Ectodermal cell (in vitro differentiated cells): ENCODE measurements at regions not wholly inside any gene's neighbourhood (a gene's known extent, or its start where the extent isn't known, plus 50 kb on each side); places are given as distances from the start of the nearest gene placed in this dataset.

Source experiments
- H3K27ac ChIP-seq: 2 replicates; pipeline ENCODE4 v1.7.0; 2013; ENCODE audit warnings: mild to moderate bottlenecking, low read depth, low read length; ENCODE audit not compliant: insufficient read depth, poor library complexity, severe bottlenecking
- H3K27me3 ChIP-seq: 2 replicates; pipeline ENCODE4 v1.7.0; 2013; ENCODE audit warnings: mild to moderate bottlenecking, low read length; ENCODE audit not compliant: insufficient read depth, control insufficient read depth, poor library complexity, severe bottlenecking
- H3K36me3 ChIP-seq: one replicate; pipeline ENCODE4 v1.7.0; 2013; ENCODE audit warnings: low read length; ENCODE audit not compliant: control insufficient read depth, insufficient read depth
- H3K4me1 ChIP-seq: one replicate; pipeline ENCODE4 v1.7.0; 2013; ENCODE audit warnings: low read length; ENCODE audit not compliant: control insufficient read depth, insufficient read depth
- H3K4me3 ChIP-seq: 2 replicates; pipeline ENCODE4 v1.7.0; 2013; ENCODE audit warnings: low read depth, low read length, control low read depth; ENCODE audit not compliant: insufficient read depth
- H3K9me3 ChIP-seq: 2 replicates; pipeline ENCODE4 v1.7.0; 2013; ENCODE audit warnings: mild to moderate bottlenecking, low read length, moderate library complexity; ENCODE audit not compliant: control insufficient read depth
- WGBS, 2 experiments: methylation state at CpG; one replicate each; pipeline ENCODE4 v1.1.7; 2013; ENCODE audit warnings: missing lambda C conversion rate in 2 of 2; 5-methylcytosine and 5-hydroxymethylcytosine counted together

DNA sequence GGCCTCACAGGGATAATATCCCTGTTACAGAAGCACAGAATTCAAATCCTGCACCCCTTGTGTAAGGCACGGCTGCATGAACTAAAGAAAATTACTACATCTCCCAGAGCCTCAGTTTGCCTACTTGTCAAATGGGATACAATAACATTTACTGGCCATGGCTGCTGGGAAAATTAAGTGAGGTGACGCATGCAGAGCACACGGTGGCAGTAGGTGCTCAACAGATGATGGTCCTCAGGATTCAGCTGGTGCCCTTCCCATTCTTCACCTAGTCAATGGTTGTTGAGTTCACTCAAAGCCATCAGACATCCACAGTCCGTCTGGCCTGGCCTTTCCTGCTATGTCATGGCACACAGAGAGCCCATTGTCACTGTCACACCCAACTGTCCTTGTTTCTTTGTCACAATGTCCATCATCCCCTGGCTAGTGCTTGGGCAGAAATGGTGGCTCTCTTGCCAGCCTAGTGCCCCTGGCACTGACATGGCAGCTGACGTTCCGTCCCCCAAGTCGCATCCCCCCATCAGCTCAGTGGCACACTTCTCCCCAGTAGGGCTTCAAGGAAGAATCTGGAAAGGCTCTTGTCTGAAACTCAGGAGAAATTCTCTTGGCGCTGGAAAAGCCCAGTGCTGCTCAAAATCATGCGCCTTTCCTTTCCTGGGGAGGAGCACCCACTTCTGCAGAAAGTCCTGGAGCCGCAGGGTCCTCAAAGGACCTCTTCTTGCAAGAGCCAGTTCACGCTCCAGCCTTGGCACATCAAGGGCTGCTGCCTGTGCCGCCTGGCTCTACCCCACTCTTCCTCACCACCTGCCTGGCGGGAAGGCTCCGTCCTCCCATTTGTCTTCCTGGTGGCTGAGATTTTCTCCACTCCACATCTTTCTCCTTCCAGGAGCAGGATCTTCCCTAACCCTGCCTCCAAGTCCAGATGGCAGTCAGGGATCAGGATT lies 55.9 kb upstream of the SLC66A3 start:
- H3K36me3 ChIP-seq = no peaks in the 10 kb centered on the region
- H3K27ac ChIP-seq = no peak overlapping the region
- H3K9me3 ChIP-seq = no peaks in the 10 kb centered on the region
- 93 to 95% methylated on average over 14 of the region's 14 CpGs for WGBS, 2 experiments
- no peaks in the 10 kb centered on the region for H3K4me1 ChIP-seq
- H3K27me3 ChIP-seq = no peaks in the 10 kb centered on the region
- no peak overlapping the region for H3K4me3 ChIP-seq

DNA sequence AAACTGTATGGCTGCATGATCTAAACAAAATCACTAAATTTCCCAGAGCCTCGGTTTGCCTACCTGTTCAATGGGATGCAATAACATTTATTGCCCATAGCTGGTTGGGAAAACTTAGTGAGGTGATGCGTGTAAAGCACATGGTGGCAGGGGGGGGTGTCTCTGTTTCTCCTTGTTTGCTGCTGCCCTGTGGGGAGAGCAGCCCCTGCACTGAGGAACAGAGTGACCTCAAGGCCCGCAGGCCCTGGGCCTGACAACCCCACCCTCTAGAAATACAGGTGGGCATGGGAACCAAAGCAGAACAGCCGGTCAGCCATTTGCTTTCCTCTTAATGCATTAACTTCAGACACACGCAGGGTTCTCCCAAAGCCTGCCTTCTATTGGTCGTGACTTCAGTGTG lies 55.1 kb upstream of the SLC66A3 start:
- H3K4me3 ChIP-seq = no peak overlapping the region
- no peaks in the 10 kb centered on the region for H3K27me3 ChIP-seq
- H3K9me3 ChIP-seq = no peaks in the 10 kb centered on the region
- no peaks in the 10 kb centered on the region for H3K4me1 ChIP-seq
- H3K36me3 ChIP-seq = no peaks in the 10 kb centered on the region
- WGBS, 2 experiments = 83 to 86% methylated on average over 6 of the region's 6 CpGs
- no peak overlapping the region for H3K27ac ChIP-seq

DNA sequence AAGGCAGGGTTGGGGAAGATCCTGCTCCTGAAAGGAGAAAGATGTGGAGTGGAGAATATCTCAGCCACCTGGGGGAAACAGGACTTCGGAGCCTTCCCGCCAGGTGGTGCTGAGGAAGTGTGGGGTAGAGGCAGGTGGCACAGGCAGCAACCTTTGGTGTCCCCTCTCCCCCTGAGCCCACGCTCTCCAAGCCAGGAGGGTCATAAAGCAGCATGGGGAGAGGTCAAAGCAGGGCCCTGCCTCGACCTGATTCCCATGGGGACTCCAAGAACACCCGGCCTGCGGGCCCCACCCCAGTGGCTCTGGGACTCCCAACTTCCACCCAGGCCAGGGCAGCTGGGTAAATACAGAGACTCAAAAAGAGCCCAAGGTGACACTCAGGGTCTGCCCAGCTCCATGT lies 54.3 kb upstream of the SLC66A3 start:
- 93 to 97% methylated on average over 6 of the region's 6 CpGs for WGBS, 2 experiments
- no peaks in the 10 kb centered on the region for H3K27me3 ChIP-seq
- no peaks in the 10 kb centered on the region for H3K4me1 ChIP-seq
- H3K27ac ChIP-seq = no peak overlapping the region
- H3K9me3 ChIP-seq = no peaks in the 10 kb centered on the region
- H3K4me3 ChIP-seq = no peak overlapping the region
- H3K36me3 ChIP-seq = no peaks in the 10 kb centered on the region

DNA sequence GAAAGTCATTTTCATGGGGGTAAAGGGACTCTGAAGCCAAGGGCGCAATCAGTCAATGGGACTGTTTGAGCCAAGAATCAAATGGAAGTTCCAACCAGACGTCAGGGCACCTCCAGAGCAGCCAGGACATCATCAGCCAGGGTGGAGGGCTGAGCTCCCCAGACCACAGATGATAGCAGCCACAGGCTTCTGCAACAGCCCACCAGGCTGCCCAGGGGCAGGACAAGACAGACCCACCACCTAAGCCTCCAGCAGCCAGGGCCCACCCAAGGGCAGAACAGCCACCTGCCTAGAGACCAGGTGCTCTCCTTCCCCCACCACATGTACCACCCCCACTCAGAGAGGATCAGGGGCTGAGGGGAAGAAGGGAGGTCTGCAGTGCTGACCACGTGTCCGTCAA lies 53.8 kb upstream of the SLC66A3 start:
- Histone ChIP-seq H3K4me1 (no peaks in the 10 kb centered on the region), H3K27me3 (no peaks in the 10 kb centered on the region), H3K36me3 (no peaks in the 10 kb centered on the region), H3K4me3 (no peak overlapping the region), H3K9me3 (no peaks in the 10 kb centered on the region), H3K27ac (no peak overlapping the region)
- 71 to 74% methylated on average over 4 of the region's 4 CpGs for WGBS, 2 experiments

DNA sequence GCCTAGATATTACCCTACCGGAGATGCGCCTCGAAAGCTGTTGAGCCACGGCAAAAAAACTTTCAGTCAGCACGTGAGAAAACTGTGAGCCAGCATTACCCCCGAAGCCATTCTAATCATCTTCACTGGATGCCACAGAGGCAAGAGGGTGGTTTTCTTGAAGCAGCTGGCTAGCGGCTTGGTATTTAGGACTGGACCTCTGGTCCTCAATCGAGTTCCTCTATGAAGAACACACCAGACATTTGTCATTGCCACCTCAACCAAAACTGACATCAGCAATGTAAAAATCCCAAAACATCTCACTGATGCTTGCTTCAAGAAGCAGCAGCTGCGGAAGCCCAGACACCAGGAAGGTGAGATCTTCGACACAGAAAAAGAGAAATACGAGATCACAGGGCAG lies 52.8 kb upstream of the SLC66A3 start:
- Histone ChIP-seq H3K4me1 (no peaks in the 10 kb centered on the region), H3K36me3 (no peaks in the 10 kb centered on the region), H3K9me3 (no peaks in the 10 kb centered on the region), H3K4me3 (no peak overlapping the region), H3K27me3 (no peaks in the 10 kb centered on the region), H3K27ac (no peak overlapping the region)
- WGBS, 2 experiments = 88 to 90% methylated on average over 11 of the region's 11 CpGs

DNA sequence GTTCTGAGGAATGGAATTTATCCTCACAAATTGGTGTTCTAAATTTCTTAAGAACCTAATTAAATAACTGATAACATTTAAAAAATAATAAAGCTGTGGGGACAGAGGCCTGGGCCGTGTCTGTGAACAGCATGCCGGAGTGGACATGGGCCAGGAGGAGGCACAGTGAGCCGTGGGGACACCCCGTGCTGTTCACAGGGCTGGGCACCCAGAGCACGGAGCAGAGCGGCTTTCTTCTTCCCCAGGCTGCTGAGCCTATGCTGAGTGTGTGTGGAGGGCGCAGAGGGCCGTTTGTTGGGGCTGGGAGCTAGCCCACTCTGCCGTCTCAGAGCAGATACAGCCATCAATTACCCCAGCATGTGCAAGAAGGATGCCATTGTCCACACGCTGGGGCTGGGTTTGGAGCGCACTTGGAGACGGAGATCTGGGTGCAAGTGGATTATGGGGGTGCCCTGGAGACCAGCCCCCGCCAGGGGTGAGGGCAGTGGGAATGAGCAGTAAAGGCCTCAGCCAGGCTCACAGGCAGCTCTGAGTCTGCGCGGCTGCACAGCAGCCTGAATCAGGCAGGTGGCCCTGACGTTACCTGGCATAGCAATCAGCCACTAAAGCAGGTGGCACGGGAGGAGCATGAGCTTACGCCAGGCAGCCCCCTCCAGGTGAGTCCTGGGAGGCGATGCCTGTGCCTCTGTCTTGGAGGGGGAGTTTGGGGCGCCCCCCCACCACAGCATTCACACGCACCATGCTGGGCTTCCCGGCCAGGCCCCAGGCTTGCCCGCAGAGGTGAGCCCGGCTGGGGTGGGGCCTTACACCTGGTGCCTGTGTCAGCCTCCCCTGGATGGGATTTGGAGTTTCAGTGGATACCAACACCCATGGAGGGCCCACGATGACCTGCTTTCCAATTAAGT lies 52.1 kb upstream of the SLC66A3 start:
- no peaks in the 10 kb centered on the region for H3K27me3 ChIP-seq
- WGBS, 2 experiments = 91 to 93% methylated on average over 25 of the region's 25 CpGs
- no peaks in the 10 kb centered on the region for H3K4me1 ChIP-seq

DNA sequence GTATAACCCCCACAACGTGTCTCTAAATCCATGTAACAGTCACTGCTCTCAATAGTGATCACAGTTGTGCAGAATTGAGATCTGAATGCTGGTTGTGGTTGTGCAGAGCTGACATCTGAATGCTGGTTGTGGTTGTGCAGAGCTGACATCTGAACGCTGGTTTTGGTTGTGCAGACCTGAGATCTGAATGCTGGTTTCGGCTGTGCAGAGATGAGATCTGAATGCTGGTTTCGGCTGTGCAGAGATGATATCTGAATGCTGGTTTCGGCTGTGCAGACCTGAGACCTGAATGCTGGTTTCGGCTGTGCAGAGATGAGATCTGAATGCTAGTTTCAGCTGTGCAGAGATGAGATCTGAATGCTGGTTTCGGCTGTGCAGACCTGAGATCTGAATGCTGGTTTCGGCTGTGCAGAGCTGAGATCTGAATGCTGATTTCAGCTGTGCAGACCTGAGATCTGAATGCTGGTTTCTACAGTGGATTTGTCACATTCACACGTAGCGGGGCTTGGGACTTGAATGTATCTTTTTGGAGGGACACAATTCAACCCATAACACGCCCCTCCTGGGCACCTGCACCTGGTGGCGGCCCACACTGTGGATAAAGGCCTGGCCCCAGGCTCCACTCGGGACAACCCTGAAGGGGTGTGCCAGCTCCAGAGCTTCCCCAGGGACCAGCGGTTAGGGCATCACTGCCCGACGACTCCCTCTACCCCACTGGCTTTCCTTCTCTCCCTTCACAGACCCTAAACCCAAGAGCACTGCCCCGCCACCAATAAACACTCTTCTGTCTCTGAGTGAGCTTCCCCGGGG lies 51.1 kb upstream of the SLC66A3 start:
- Histone ChIP-seq H3K36me3 (no peaks in the 10 kb centered on the region), H3K4me1 (no peaks in the 10 kb centered on the region), H3K4me3 (no peak overlapping the region), H3K27me3 (no peaks in the 10 kb centered on the region), H3K9me3 (no peaks in the 10 kb centered on the region), H3K27ac (no peak overlapping the region)
- 92 to 94% methylated on average over 18 of the region's 18 CpGs for whole genome bisulfite sequencing, 2 experiments

More for the DNA sequence above, 52.1 kb upstream of the SLC66A3 start:
- no peak overlapping the region for H3K27ac ChIP-seq
- no peaks in the 10 kb centered on the region for H3K9me3 ChIP-seq
- no peaks in the 10 kb centered on the region for H3K36me3 ChIP-seq
- no peak overlapping the region for H3K4me3 ChIP-seq

DNA sequence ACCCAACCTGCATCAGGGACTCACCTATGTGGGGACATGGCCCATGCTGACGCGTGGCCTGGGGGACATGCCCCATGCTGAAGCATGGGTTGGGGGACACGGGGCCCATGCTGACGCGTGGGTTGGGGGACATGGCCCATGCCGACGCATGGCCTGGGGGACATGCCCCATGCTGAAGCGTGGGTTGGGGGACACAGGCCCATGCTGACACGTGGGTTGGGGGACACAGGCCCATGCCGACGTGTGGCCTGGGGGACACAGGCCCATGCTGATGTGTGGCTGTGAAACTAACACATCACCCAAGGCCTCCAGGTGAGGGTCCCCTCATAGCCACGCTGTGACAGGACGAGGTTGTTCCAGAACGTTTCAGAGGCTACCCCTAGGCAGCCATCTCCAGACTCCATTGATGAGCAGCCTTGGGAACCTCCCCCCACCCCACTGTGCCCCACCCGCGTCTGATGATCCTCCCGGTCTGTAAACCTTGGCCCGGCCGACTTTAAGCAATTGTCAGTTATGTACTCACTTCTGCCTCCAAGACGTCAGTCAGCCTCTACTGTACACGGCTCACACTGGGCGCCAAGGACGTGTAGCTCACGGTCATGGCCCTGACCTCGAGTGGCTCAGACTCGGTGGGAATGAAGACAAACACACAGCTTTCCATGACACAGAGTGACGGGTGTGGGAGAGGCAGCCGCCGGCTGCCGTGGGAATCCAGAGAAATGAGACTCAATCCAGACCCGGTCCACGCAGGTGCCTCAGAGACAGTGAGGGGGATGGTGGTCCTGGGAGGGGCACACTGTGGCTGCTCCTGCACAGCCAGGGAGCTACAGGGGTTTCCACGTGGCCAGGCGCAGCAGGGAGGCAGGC lies 50.2 kb upstream of the SLC66A3 start:
- no peaks in the 10 kb centered on the region for H3K4me1 ChIP-seq
- no peak overlapping the region for H3K27ac ChIP-seq
- H3K36me3 ChIP-seq = no peaks in the 10 kb centered on the region
- H3K9me3 ChIP-seq = no peaks in the 10 kb centered on the region
- H3K4me3 ChIP-seq = no peak overlapping the region
- WGBS, 2 experiments = 95% methylated on average over 34 of the region's 34 CpGs
- H3K27me3 ChIP-seq = no peaks in the 10 kb centered on the region
